ENCODE measurements at regions not wholly inside any gene's neighbourhood (a gene's known extent, or its start where the extent isn't known, plus 50 kb on each side); places are given as distances from the start of the nearest gene placed in this dataset.
A peak's percentile ranks its signal among the peaks of the same experiment; 100 is the strongest.

DNA sequence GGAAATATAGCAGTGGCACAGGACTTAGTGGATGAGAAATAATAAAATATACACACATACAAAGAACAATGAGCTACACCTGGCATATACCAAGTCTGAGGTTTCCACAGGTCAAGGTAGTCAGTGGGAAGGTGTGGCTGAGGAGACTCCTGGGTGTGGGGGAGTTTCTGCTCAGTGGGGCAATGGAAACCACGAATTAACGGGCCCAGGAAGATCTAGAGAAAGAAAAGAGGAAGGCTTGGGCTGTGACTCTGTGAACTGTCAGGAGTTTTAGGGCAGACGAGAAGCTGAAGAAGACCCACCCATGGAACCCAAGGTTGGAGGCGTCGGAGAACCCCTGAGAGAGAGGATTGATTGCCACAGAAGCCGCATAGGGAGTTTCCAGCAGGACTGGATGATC, 196.5 kb downstream of the HERPUD2 start:
- DNase-seq = no peak

DNA sequence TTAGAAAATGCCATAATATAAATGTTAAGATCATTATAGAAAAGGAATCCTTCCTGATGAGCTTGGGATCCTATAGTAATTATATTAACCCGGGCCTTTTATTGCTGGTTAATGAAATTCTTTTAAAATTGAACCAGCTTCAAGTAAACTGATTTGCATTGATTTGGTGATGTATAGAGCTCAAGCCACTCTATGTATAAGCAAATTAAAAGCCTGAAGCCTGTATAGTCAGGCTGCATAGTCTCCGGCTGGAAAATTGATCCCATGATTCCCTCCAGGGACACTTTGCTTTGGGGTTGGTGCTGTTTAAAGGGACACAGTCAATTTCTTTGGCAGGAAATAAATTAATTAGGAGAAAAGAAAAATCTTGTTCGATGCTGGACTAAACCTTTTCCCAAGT, 199.1 kb downstream of the HERPUD2 start:
- no peak for DNase-seq

GRCh38 chr7:35495377-35495776, 199.6 kb downstream of the HERPUD2 start:
- no peak for DNase-seq

DNA sequence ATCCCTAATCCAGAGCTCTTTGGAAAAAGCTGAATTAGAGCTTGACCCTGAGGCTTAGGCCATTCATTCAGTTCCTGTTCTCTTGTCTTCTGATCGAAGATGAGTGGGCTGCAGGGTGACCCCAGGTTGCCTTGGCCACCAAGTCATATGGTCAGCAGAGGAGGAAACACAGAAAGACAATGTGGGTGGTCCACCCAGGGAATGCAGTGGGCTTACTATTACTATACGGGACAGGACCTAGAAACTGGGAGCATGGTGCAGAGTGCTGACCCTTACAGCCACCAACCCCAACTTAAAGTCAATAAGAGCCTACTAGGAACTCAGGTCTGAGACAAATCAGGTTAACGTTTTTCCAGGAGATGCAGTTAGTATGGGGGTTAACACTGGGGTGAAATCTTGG, 200.5 kb downstream of the HERPUD2 start:
- no peak for DNase-seq

GRCh38 chr7:35492451-35493175, 202.3 kb downstream of the HERPUD2 start:
- no peak for DNase-seq

DNA sequence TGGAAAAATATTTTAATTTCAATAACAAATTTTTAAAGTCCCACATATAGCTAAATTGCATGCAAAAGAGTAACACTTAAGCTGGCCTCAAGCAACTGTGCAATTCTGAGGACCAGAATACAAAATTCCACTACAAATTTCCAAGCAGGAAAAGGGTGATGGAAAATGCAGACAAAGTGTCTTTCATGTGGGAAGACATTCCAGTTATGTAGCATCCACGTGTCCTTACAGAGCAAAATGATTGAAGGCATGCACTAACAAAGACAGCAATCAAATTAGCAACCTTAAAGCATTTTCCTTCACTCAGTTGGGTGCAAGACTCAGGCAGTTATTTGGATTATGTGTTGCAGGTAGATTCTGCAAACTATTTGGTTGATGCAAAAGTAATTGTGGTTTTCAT, 203.7 kb downstream of the HERPUD2 start:
- DNase-seq = no peak

- no peak for DNase-seq
Observed at GRCh38 chr7:35487841-35488240, 207.1 kb downstream of the HERPUD2 start.

DNA sequence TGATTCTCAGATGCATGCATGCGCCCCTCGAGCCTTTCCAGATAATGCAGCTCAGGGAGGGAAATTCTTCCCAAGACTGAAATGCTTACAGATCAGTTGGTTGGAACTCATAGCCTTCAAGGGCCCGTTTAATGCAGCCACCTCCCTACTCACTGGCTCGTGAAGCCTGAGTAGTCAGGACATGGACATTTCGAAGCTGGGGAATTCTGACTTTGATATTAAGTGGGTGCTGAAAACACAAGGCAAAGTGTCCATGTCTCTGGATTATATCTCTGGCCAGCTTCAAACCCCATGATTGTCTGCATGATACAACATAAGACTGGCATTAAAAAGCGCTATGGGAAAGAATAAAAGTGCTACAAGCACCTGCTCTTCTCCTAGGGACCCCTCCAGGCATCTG, 207.5 kb downstream of the HERPUD2 start:
- no peak for DNase-seq

- no peak for DNase-seq
Observed at GRCh38 chr7:35485436-35485835, 209.5 kb downstream of the HERPUD2 start.

DNA sequence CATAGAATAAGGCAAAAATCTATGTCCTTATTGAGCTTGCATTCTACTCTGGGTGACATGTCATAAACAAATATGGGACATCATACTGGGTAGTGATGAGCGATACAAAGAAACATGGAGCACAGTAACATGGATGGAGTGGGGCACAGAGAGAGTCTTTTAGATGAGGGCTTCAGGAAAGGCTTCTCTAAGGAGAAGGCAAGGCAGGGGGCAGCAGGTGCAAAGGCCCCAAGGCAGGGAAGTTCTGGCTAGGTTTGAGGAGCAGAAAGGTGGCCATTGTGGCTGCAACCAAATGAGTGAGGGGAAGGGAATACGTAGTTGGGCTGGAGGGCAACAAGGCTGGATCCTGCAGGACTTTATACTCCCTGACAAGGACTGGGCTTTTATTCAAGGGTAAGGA, 211.4 kb downstream of the HERPUD2 start:
- no peak for DNase-seq

GRCh38 chr7:35482231-35482630, 212.7 kb downstream of the HERPUD2 start:
- no peak for DNase-seq

GRCh38 chr7:35480806-35481205, 214.1 kb downstream of the HERPUD2 start:
- DNase-seq = no peak

DNA sequence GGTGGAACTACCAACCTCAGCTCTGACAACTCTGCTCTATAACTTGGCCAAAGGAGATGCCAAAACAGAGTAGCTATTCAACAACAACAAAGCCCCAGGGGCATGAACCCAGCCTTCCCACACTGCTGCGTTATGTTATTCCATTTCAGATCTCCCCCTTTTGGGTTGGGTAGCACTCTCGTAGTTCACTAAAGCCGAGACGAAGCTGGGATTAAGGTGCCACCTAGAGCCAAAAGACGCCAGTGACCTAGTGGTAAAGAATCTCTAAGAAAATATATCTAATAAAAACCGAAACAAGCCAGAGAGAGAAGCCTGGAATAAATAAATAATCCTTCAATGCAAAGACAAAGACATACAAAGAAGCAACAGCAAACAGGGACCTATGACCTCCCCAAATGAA, 217.3 kb downstream of the HERPUD2 start:
- DNase-seq = no peak

DNA sequence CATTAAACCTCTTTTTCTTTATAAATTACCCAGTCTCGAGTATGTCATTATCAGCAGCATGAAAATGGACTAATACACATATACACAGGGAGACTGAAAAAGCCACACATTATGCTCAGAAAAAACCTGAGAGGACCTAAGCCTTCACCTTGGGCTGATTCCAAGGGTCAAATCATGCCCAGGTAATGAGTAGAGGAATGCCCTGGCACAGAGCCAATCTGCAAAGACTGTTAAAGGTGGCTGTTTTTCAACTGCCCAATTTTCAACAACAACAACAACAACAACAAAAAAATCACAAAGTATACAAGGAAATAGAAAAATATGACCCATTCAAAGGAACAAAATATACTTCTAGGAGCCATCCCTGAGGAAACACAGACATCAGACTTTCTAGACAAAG, 220.2 kb upstream of the TBX20 start:
- DNase-seq = no peak

GRCh38 chr7:35468606-35469005, 214.7 kb upstream of the TBX20 start:
- no peak for DNase-seq

DNA sequence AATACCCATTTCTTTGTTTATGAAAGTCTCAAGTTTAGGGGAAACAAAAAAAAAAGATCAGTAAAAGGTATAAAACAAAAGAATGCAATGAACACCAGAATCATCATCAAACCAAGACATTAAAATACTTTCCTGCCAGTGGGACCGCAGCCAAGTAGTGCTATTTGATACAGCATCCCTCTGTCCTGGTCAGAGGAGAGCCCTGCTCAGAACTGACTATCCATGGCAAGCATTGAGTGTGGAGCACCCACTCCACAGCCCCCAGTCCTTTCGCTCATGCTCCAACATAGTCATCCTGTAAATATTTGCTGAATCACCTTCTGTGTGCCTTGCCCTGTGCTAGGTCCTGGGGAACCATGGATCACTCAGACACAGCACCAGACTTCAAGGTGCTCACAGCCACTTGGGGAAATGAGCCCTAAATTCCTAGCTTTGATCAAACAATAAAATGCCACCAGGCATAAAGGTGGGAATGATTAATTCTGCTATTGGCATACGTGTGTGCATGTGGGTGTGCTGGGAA, 213.6 kb upstream of the TBX20 start:
- no peak for DNase-seq

GRCh38 chr7:35465791-35466336, 212.0 kb upstream of the TBX20 start:
- peak; percentile 19 to 57 for DNase-seq

GRCh38 chr7:35463751-35464150, 209.9 kb upstream of the TBX20 start:
- no peak for DNase-seq

- no peak for DNase-seq
Observed at GRCh38 chr7:35463176-35463700, 209.3 kb upstream of the TBX20 start.

- DNase-seq = no peak
Observed at GRCh38 chr7:35454575-35455385, 200.9 kb upstream of the TBX20 start.

- DNase-seq = no peak
Observed at GRCh38 chr7:35450456-35451214, 196.7 kb upstream of the TBX20 start.

DNA sequence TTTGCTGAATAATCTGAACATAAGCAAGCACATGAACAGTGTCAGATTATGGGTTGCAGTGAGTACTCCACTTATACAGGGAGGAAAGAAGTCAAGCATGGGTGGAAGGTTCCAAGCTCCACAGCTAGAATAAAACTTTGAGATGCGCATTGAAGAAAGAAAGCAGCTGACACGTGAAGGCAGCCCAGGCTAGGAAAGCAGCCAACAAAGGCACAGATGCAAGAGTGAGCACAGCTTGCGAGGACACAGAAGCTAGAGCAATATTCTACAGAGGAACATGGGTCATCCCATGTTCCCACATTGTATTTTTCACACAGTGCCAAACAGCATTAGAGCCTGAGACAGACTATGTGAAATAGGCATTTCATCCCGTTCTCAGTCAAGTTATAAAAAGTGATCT, 194.6 kb upstream of the TBX20 start:
- DNase-seq = no peak

- no peak for DNase-seq
Observed at GRCh38 chr7:35446091-35446490, 192.2 kb upstream of the TBX20 start.
